Activated effector memory CD4-positive, alpha-beta T cell treated with Interleukin-2 at 50 U/mL for 16 hours (primary cell): ENCODE measurements at regions not wholly inside any gene's neighbourhood (a gene's known extent, or its start where the extent isn't known, plus 50 kb on each side); places are given as distances from the start of the nearest gene placed in this dataset.

Experiments
- DNase-seq: peaks from one replicate; pipeline ENCODE4 v3.0.0-alpha.2; 2020

GRCh38 chr15:75136118-75136517 lies 65.6 kb upstream of the C15orf39 start:
- no peak for DNase-seq

- no peak for DNase-seq
Measured at GRCh38 chr15:75136758-75137157, 64.9 kb upstream of the C15orf39 start.

- no peak for DNase-seq
Measured at GRCh38 chr15:75138016-75138999, 63.4 kb upstream of the C15orf39 start.

GRCh38 chr15:75140080-75140879 lies 61.4 kb upstream of the C15orf39 start:
- no peak for DNase-seq

GRCh38 chr15:75142499-75142898 lies 59.2 kb upstream of the C15orf39 start:
- DNase-seq: no peak

GRCh38 chr15:75143738-75144334 lies 57.8 kb upstream of the C15orf39 start:
- no peak for DNase-seq

- no peak for DNase-seq
Measured at GRCh38 chr15:75145027-75145841, 56.4 kb upstream of the C15orf39 start.

GRCh38 chr15:75148280-75148679 lies 53.4 kb upstream of the C15orf39 start:
- no peak for DNase-seq

- DNase-seq: no peak
Measured at GRCh38 chr15:75149867-75150709, 51.6 kb upstream of the C15orf39 start.

GRCh38 chr15:75151214-75152128 lies 50.2 kb upstream of the C15orf39 start:
- no peak for DNase-seq
